Endothelial cell of umbilical vein (primary cell): ENCODE measurements at regions not wholly inside any gene's neighbourhood (a gene's known extent, or its start where the extent isn't known, plus 50 kb on each side); places are given as distances from the start of the nearest gene placed in this dataset.

Source experiments
- BruUV-seq: library from RNA; stranded (reverse); fragments of 400-500 nt; replicated peaks from 2 replicates; lab custom pipeline; 2021; lab: Mats Ljungman, UMichigan
- CTCF ChIA-PET: fragments of 300-600, 350-600 bp; sonication (Branson Sonifier 250); formaldehyde crosslinking; loops from one replicate; lab custom pipeline; 2021; ENCODE audit warnings: antibody characterized with exemption, inconsistent platforms; lab: Charles Lee
- POLR2A ChIA-PET: fragments of 300-600, 350-600 bp; sonication (Branson Sonifier 250); formaldehyde crosslinking; loops from one replicate; lab custom pipeline; 2021; ENCODE audit warnings: antibody characterized with exemption, inconsistent platforms; lab: Charles Lee
- DNase-seq: peaks from one replicate; pipeline ENCODE4 v3.0.0-alpha.2; 2011; ENCODE audit warnings: low read depth, low spot score
- FAIRE-seq: peaks from 2 replicates; lab custom pipeline; 2011; peaks lifted over from hg19 to GRCh38; lab: Jason Lieb, UNC
- H2AFZ ChIP-seq: 2 replicates; pipeline ENCODE4 v1.6.0; 2012; ENCODE audit warnings: low read depth, low read length, control low read depth, inconsistent platforms
- H3K27ac ChIP-seq: 2 replicates; pipeline ENCODE4 v1.5.1; 2011; ENCODE audit warnings: low read depth, mild to moderate bottlenecking, control low read depth, low read length, moderate library complexity; ENCODE audit not compliant: insufficient read depth
- H3K27me3 ChIP-seq, 2 experiments: 2 replicates each; pipeline versions ENCODE4 v1.6.0 to v1.6.1; 2011; ENCODE audit warnings: low read length in 2 of 2, mixed read lengths in 1 of 2; ENCODE audit not compliant: control insufficient read depth in 2 of 2, insufficient read depth in 2 of 2
- H3K36me3 ChIP-seq, 2 experiments: 2 replicates in 1 of 2; 3 replicates in 1 of 2; pipeline ENCODE4 v1.5.1; 2011; ENCODE audit warnings: low read length in 2 of 2, mild to moderate bottlenecking in 1 of 2, moderate library complexity in 1 of 2; ENCODE audit not compliant: control insufficient read depth in 2 of 2, insufficient read depth in 2 of 2; ENCODE audit errors: extremely low read depth in 1 of 2
- H3K4me1 ChIP-seq: 3 replicates; pipeline ENCODE4 v1.5.1; 2011; ENCODE audit warnings: mild to moderate bottlenecking, low read length; ENCODE audit not compliant: control insufficient read depth, insufficient read depth; ENCODE audit errors: extremely low read depth
- H3K4me2 ChIP-seq: 2 replicates; pipeline ENCODE4 v1.6.1; 2011; ENCODE audit warnings: low read length, control low read depth, mixed read lengths; ENCODE audit not compliant: insufficient read depth
- H3K4me3 ChIP-seq, 3 experiments: fragments of 200-600 bp in 1 of 3; sonication (generic), shearing (Covaris generic) in 1 of 3; replicated peaks in 1 of 3; 2 replicates each; pipeline ENCODE4 v1.5.1; 2011 to 2016; ENCODE audit warnings: control low read depth in 3 of 3, low read length in 3 of 3, mild to moderate bottlenecking in 2 of 3, inconsistent platforms in 1 of 3, low read depth in 1 of 3, moderate library complexity in 1 of 3; ENCODE audit not compliant: insufficient read depth in 1 of 3
- H3K79me2 ChIP-seq: 2 replicates; pipeline ENCODE4 v1.6.0; 2012; ENCODE audit warnings: low read length, inconsistent platforms; ENCODE audit not compliant: control insufficient read depth, insufficient read depth
- H3K9ac ChIP-seq: replicated peaks from 2 replicates; pipeline ENCODE3; 2011; ENCODE audit warnings: low read length, control low read depth; ENCODE audit not compliant: insufficient read depth; ENCODE audit errors: extremely low read depth
- H3K9me1 ChIP-seq: replicated peaks from 3 replicates; pipeline ENCODE4 v1.6.0; 2011; ENCODE audit warnings: mild to moderate bottlenecking, low read length; ENCODE audit not compliant: control insufficient read depth, insufficient read depth; ENCODE audit errors: extremely low read depth
- H3K9me3 ChIP-seq: replicated peaks from 2 replicates; pipeline ENCODE4 v1.5.1; 2012; ENCODE audit warnings: low read length, inconsistent platforms; ENCODE audit not compliant: control insufficient read depth, insufficient read depth
- H4K20me1 ChIP-seq: replicated peaks from 2 replicates; pipeline ENCODE3; 2011; ENCODE audit warnings: mild to moderate bottlenecking, low read length; ENCODE audit not compliant: control insufficient read depth, insufficient read depth; ENCODE audit errors: extremely low read depth
- CTCF ChIP-seq, 2 donors: IDR thresholded peaks; 1 replicate in 1 of 2; 2 replicates in 1 of 2; pipeline ENCODE4 v1.5.1; 2011; ENCODE audit warnings: low read length in 2 of 2, mild to moderate bottlenecking in 2 of 2, moderate library complexity in 2 of 2, control low read depth in 1 of 2, inconsistent platforms in 1 of 2, low read depth in 1 of 2; ENCODE audit not compliant: insufficient read depth in 1 of 2; ENCODE audit errors: extremely low read depth in 1 of 2
- EZH2 ChIP-seq: IDR thresholded peaks from 2 replicates; pipeline ENCODE4 v1.6.1; 2012; ENCODE audit warnings: borderline replicate concordance, low read depth, mild to moderate bottlenecking, moderate library complexity, low read length, inconsistent platforms; ENCODE audit not compliant: severe bottlenecking
- FOS ChIP-seq: IDR thresholded peaks from 2 replicates; pipeline ENCODE4 v1.6.1; 2011; ENCODE audit warnings: mild to moderate bottlenecking, low read length, moderate library complexity, borderline replicate concordance; ENCODE audit not compliant: insufficient read depth
- GATA2 ChIP-seq: IDR thresholded peaks from 2 replicates; pipeline ENCODE4 v1.7.0; 2011; ENCODE audit warnings: low read depth, mild to moderate bottlenecking, moderate library complexity, mixed read lengths, low read length; ENCODE audit not compliant: insufficient read length, insufficient read depth
- JUN ChIP-seq: IDR thresholded peaks from 2 replicates; pipeline ENCODE4 v1.6.1; 2011; ENCODE audit warnings: borderline replicate concordance, low read depth; ENCODE audit not compliant: insufficient read length, insufficient read depth
- MYC ChIP-seq: IDR thresholded peaks from one replicate; pipeline ENCODE4 v1.6.1; 2011; ENCODE audit warnings: mild to moderate bottlenecking, low read depth, low read length
- POLR2A ChIP-seq: IDR thresholded peaks from 2 replicates; pipeline ENCODE4 v1.6.1; 2012; ENCODE audit warnings: low read depth, mild to moderate bottlenecking, control low read depth, low read length
- POLR2AphosphoS5 ChIP-seq: IDR thresholded peaks from 2 replicates; pipeline ENCODE4 v1.6.1; 2012; ENCODE audit warnings: low read depth, mild to moderate bottlenecking, control low read depth, low read length, moderate library complexity; ENCODE audit not compliant: insufficient read depth
- dilution Hi-C: fragments of 300-500 bp; cut with MboI; formaldehyde crosslinking; loops from one replicate; pipeline ENCODE4 v1.15.0; 2019; ENCODE audit warnings: low sequenced_read_pairs; ENCODE audit not compliant: extremely low pct_ligation_motif_present
- intact Hi-C: fragments of 100-400 bp; cut with micrococcal nuclease; formaldehyde crosslinking; loops from one replicate; pipeline ENCODE4 v1.10.0; 2022
- TF ChIP-seq, protein P1 (sequence below): IDR thresholded peaks from 2 replicates; pipeline ENCODE4 v1.6.1; 2011; ENCODE audit not compliant: insufficient read depth, insufficient read length

DNA sequence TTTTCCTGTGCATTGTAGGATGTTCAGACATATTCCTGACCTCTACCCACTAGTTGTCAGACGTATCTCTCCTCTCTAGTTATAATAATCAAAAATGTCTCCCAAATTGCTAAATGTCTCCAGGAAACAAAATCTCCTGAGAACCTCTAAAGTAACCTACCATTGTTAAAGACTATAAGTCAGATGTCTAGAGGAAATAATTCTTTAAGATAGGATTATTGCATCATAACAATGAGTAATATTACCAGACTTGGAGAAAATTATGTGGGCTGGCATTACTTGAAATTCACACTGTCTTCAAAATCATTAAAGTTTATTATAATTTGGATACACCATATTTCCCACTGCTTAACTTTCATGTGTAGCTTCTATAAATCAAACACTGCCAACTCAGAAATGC lies 643.0 kb upstream of the ADGRL2 start:
- no peaks in the 10 kb centered on the region for H3K9me3 ChIP-seq
- H3K27ac ChIP-seq = no peak overlapping the region
- dilution Hi-C loops = no loop called here
- H2AFZ ChIP-seq = no peak overlapping the region
- no peak overlapping the region for H3K4me2 ChIP-seq
- H3K79me2 ChIP-seq = no peaks in the 10 kb centered on the region
- no TSS peak for BruUV-seq
- no peaks in the 10 kb centered on the region for H3K9me1 ChIP-seq
- peaks cover 4% of the 10 kb centered on the region for H3K4me1 ChIP-seq
- TF ChIP-seq FOS (no peak), EZH2 (no peak), POLR2A (no peak), MYC (no peak), POLR2AphosphoS5 (no peak), CTCF (IDR thresholded peaks at IDR 0.05; ENCODE audit: extremely low read depth in 1 of 2, insufficient read depth in 1 of 2, low read depth in 1 of 2, low read length in 2 of 2) (no peak), JUN (no peak), GATA2 (no peak)
- TF ChIP-seq, protein P1, sequence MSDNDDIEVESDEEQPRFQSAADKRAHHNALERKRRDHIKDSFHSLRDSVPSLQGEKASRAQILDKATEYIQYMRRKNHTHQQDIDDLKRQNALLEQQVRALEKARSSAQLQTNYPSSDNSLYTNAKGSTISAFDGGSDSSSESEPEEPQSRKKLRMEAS = no peak
- no peak for FAIRE-seq
- H3K36me3 ChIP-seq = no peaks in the 10 kb centered on the region
- no peak overlapping the region for H3K9ac ChIP-seq
- DNase-seq = no peak
- CTCF ChIA-PET = no interaction called here
- no peak overlapping the region for H3K4me3 ChIP-seq
- intact Hi-C loops = no loop called here
- H3K27me3 ChIP-seq = no peaks in the 10 kb centered on the region
- POLR2A ChIA-PET = no interaction called here
- no peaks in the 10 kb centered on the region for H4K20me1 ChIP-seq
